SJCRH30 (cell line): ENCODE measurements at regions not wholly inside any gene's neighbourhood (a gene's known extent, or its start where the extent isn't known, plus 50 kb on each side); places are given as distances from the start of the nearest gene placed in this dataset.

Experiments
- DNase-seq, 2 experiments: peaks; one replicate each; pipeline ENCODE4 v3.0.0-alpha.2; 2015 to 2020
- H3K27ac ChIP-seq: fragments of 250-450 bp; sonication (Bioruptor Pico); 2 replicates; pipeline ENCODE4 v1.5.1; 2020; ENCODE audit warnings: mild to moderate bottlenecking, moderate library complexity
- H3K27me3 ChIP-seq: fragments of 250-450 bp; sonication (Bioruptor Pico); 2 replicates; pipeline ENCODE4 v1.5.1; 2020; ENCODE audit warnings: mild to moderate bottlenecking, moderate library complexity
- H3K36me3 ChIP-seq: fragments of 250-450 bp; sonication (Bioruptor Pico); 2 replicates; pipeline ENCODE4 v1.5.1; 2020; ENCODE audit warnings: mild to moderate bottlenecking, moderate library complexity
- H3K4me1 ChIP-seq: fragments of 250-450 bp; sonication (Bioruptor Pico); 2 replicates; pipeline ENCODE4 v1.5.1; 2020; ENCODE audit warnings: mild to moderate bottlenecking, moderate library complexity
- H3K4me3 ChIP-seq: fragments of 250-450 bp; sonication (Bioruptor Pico); 2 replicates; pipeline ENCODE4 v1.5.1; 2020; ENCODE audit warnings: mild to moderate bottlenecking, moderate library complexity
- H3K9me3 ChIP-seq: fragments of 250-450 bp; sonication (Bioruptor Pico); replicated peaks from 2 replicates; pipeline ENCODE4 v1.5.1; 2020; ENCODE audit warnings: mild to moderate bottlenecking, moderate library complexity

- H3K9me3 ChIP-seq: no peaks in the 10 kb centered on the region
- no peaks in the 10 kb centered on the region for H3K36me3 ChIP-seq
These were observed 1294.8 kb downstream of the TBC1D22A start for GRCh38 chr22:48057116-48057835.

GRCh38 chr22:48055827-48056226 lies 1293.4 kb downstream of the TBC1D22A start:
- no peak overlapping the region for H3K4me3 ChIP-seq
- H3K27me3 ChIP-seq: no peaks in the 10 kb centered on the region
- no peaks in the 10 kb centered on the region for H3K9me3 ChIP-seq
- H3K27ac ChIP-seq: no peak overlapping the region
- no peaks in the 10 kb centered on the region for H3K36me3 ChIP-seq
- H3K4me1 ChIP-seq: peaks cover 13% of the 10 kb centered on the region
- DNase-seq: peak; percentile 56 to 68

More at GRCh38 chr22:48057116-48057835, 1294.8 kb downstream of the TBC1D22A start:
- Histone ChIP-seq H3K4me1 (peaks cover 13% of the 10 kb centered on the region), H3K27me3 (no peaks in the 10 kb centered on the region), H3K4me3 (no peak overlapping the region), H3K27ac (no peak overlapping the region)
- no peak for DNase-seq

GRCh38 chr22:48055185-48055584 lies 1292.7 kb downstream of the TBC1D22A start:
- Histone ChIP-seq H3K27me3 (no peaks in the 10 kb centered on the region; the same call in 1 of the 2 replicates), H3K27ac (no peak overlapping the region), H3K36me3 (no peaks in the 10 kb centered on the region), H3K4me3 (no peak overlapping the region), H3K4me1 (peaks cover 13% of the 10 kb centered on the region), H3K9me3 (no peaks in the 10 kb centered on the region)
- DNase-seq: no peak

GRCh38 chr22:48054596-48054995 lies 1292.1 kb downstream of the TBC1D22A start:
- Histone ChIP-seq H3K4me1 (peaks cover 13% of the 10 kb centered on the region), H3K4me3 (no peak overlapping the region), H3K9me3 (no peaks in the 10 kb centered on the region), H3K27ac (no peak overlapping the region), H3K27me3 (no peaks in the 10 kb centered on the region; the same call in 1 of the 2 replicates), H3K36me3 (no peaks in the 10 kb centered on the region)
- peak; percentile 73 to 87 for DNase-seq

- H3K36me3 ChIP-seq: no peaks in the 10 kb centered on the region
- no peak overlapping the region for H3K27ac ChIP-seq
- peaks cover 13% of the 10 kb centered on the region for H3K4me1 ChIP-seq
- no peaks in the 10 kb centered on the region for H3K9me3 ChIP-seq
- H3K4me3 ChIP-seq: no peak overlapping the region
- no peaks in the 10 kb centered on the region; the same call in 1 of the 2 replicates for H3K27me3 ChIP-seq
- DNase-seq: no peak
These were observed 1291.5 kb downstream of the TBC1D22A start for GRCh38 chr22:48053973-48054372.

- DNase-seq: no peak
These were observed 1291.0 kb downstream of the TBC1D22A start for GRCh38 chr22:48053486-48053885.

GRCh38 chr22:48052621-48052890 lies 1290.1 kb downstream of the TBC1D22A start:
- peaks cover 13% of the 10 kb centered on the region for H3K4me1 ChIP-seq
- no peak for DNase-seq
- no peak overlapping the region for H3K27ac ChIP-seq
- no peaks in the 10 kb centered on the region; the same call in 1 of the 2 replicates for H3K27me3 ChIP-seq
- no peak overlapping the region for H3K4me3 ChIP-seq
- no peaks in the 10 kb centered on the region for H3K36me3 ChIP-seq
- H3K9me3 ChIP-seq: no peaks in the 10 kb centered on the region

More at GRCh38 chr22:48053486-48053885, 1291.0 kb downstream of the TBC1D22A start:
- Histone ChIP-seq H3K9me3 (no peaks in the 10 kb centered on the region), H3K4me3 (no peak overlapping the region), H3K36me3 (no peaks in the 10 kb centered on the region), H3K4me1 (peaks cover 13% of the 10 kb centered on the region), H3K27ac (no peak overlapping the region), H3K27me3 (no peaks in the 10 kb centered on the region; the same call in 1 of the 2 replicates)

- Histone ChIP-seq H3K4me3 (no peak overlapping the region), H3K27ac (no peak overlapping the region), H3K27me3 (no peaks in the 10 kb centered on the region; the same call in 1 of the 2 replicates), H3K36me3 (no peaks in the 10 kb centered on the region), H3K9me3 (no peaks in the 10 kb centered on the region), H3K4me1 (peaks cover 13% of the 10 kb centered on the region)
- no peak for DNase-seq
These were observed 1289.6 kb downstream of the TBC1D22A start for GRCh38 chr22:48051796-48052620.

- no peak for DNase-seq
These were observed 1288.4 kb downstream of the TBC1D22A start for GRCh38 chr22:48050836-48051235.

GRCh38 chr22:48049116-48049515 lies 1286.7 kb downstream of the TBC1D22A start:
- no peaks in the 10 kb centered on the region for H3K9me3 ChIP-seq

More at GRCh38 chr22:48050836-48051235, 1288.4 kb downstream of the TBC1D22A start:
- Histone ChIP-seq H3K36me3 (no peaks in the 10 kb centered on the region), H3K9me3 (no peaks in the 10 kb centered on the region), H3K4me1 (peaks cover 13% of the 10 kb centered on the region), H3K27ac (no peak overlapping the region), H3K4me3 (no peak overlapping the region), H3K27me3 (no peaks in the 10 kb centered on the region; the same call in 1 of the 2 replicates)

GRCh38 chr22:48047722-48048500 lies 1285.5 kb downstream of the TBC1D22A start:
- no peak overlapping the region for H3K4me3 ChIP-seq
- no peaks in the 10 kb centered on the region for H3K9me3 ChIP-seq
- no peak for DNase-seq
- H3K27me3 ChIP-seq: no peaks in the 10 kb centered on the region; the same call in 1 of the 2 replicates
- no peaks in the 10 kb centered on the region for H3K4me1 ChIP-seq
- no peaks in the 10 kb centered on the region for H3K36me3 ChIP-seq
- no peak overlapping the region for H3K27ac ChIP-seq

More at GRCh38 chr22:48049116-48049515, 1286.7 kb downstream of the TBC1D22A start:
- Histone ChIP-seq H3K27me3 (no peaks in the 10 kb centered on the region; the same call in 1 of the 2 replicates), H3K36me3 (no peaks in the 10 kb centered on the region), H3K4me1 (peaks cover 7% of the 10 kb centered on the region), H3K4me3 (no peak overlapping the region), H3K27ac (no peak overlapping the region)
- peak in 1 of 2 experiments; percentile 25 for DNase-seq

- H3K4me3 ChIP-seq: no peak overlapping the region
- no peaks in the 10 kb centered on the region for H3K9me3 ChIP-seq
- no peaks in the 10 kb centered on the region for H3K4me1 ChIP-seq
- DNase-seq: peak; percentile 61 to 78
- H3K27ac ChIP-seq: no peak overlapping the region
- no peaks in the 10 kb centered on the region; the same call in 1 of the 2 replicates for H3K27me3 ChIP-seq
- no peaks in the 10 kb centered on the region for H3K36me3 ChIP-seq
These were observed 1282.9 kb downstream of the TBC1D22A start for GRCh38 chr22:48045369-48045768.

- no peaks in the 10 kb centered on the region for H3K9me3 ChIP-seq
- DNase-seq: no peak
- H3K4me3 ChIP-seq: no peak overlapping the region
- no peaks in the 10 kb centered on the region for H3K4me1 ChIP-seq
- H3K27ac ChIP-seq: no peak overlapping the region
- H3K27me3 ChIP-seq: no peaks in the 10 kb centered on the region
- no peaks in the 10 kb centered on the region for H3K36me3 ChIP-seq
These were observed 1282.1 kb downstream of the TBC1D22A start for GRCh38 chr22:48044487-48045060.

GRCh38 chr22:48043581-48043980 lies 1281.1 kb downstream of the TBC1D22A start:
- H3K27ac ChIP-seq: no peak overlapping the region
- no peaks in the 10 kb centered on the region for H3K4me1 ChIP-seq
- no peak overlapping the region for H3K4me3 ChIP-seq
- DNase-seq: no peak
- H3K27me3 ChIP-seq: no peaks in the 10 kb centered on the region
- no peaks in the 10 kb centered on the region for H3K9me3 ChIP-seq
- H3K36me3 ChIP-seq: no peaks in the 10 kb centered on the region
